Kidney epithelial cell (primary cell): ENCODE measurements at regions not wholly inside any gene's neighbourhood (a gene's known extent, or its start where the extent isn't known, plus 50 kb on each side); places are given as distances from the start of the nearest gene placed in this dataset.

ENCODE experiments used
- DNase-seq: peaks from one replicate; pipeline ENCODE4 v3.0.0-alpha.2; 2010; ENCODE audit warnings: low read depth
- H3K27me3 ChIP-seq: 2 replicates; pipeline ENCODE4 v1.6.0; 2011; ENCODE audit warnings: low read length; ENCODE audit not compliant: control insufficient read depth, insufficient read depth
- H3K36me3 ChIP-seq: 2 replicates; pipeline ENCODE4 v1.5.1; 2011; ENCODE audit warnings: low read length; ENCODE audit not compliant: control insufficient read depth, insufficient read depth
- H3K4me3 ChIP-seq: 2 replicates; pipeline ENCODE4 v1.5.1; 2011; ENCODE audit warnings: low read depth, mild to moderate bottlenecking, control low read depth, low read length
- TF ChIP-seq, protein P1 (sequence below): IDR thresholded peaks from 2 replicates; pipeline ENCODE4 v1.5.1; 2011; ENCODE audit warnings: mild to moderate bottlenecking, moderate library complexity, low read length, control low read depth, inconsistent platforms; ENCODE audit not compliant: insufficient read depth, poor library complexity, severe bottlenecking

DNA sequence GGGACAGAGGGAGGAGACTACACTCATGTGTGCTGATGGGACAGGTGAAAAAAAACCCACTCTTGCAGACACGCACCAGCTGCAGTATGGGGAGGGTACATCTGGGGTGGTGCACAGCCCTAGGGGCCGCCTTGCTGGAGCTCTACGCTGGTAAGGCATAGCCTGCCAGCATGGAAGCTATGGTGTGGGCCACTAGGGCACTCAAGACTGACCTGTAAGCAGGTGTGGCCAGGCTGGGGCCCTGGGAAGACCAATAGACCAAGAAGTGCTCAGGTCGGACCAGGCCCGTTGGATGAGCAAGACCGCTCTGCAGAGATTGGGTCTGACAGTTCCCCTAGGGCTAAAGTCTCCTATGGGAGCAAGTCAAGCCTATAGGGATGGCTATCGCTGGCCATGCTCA lies 314.8 kb downstream of the FAM47A start:
- TF ChIP-seq, protein P1, sequence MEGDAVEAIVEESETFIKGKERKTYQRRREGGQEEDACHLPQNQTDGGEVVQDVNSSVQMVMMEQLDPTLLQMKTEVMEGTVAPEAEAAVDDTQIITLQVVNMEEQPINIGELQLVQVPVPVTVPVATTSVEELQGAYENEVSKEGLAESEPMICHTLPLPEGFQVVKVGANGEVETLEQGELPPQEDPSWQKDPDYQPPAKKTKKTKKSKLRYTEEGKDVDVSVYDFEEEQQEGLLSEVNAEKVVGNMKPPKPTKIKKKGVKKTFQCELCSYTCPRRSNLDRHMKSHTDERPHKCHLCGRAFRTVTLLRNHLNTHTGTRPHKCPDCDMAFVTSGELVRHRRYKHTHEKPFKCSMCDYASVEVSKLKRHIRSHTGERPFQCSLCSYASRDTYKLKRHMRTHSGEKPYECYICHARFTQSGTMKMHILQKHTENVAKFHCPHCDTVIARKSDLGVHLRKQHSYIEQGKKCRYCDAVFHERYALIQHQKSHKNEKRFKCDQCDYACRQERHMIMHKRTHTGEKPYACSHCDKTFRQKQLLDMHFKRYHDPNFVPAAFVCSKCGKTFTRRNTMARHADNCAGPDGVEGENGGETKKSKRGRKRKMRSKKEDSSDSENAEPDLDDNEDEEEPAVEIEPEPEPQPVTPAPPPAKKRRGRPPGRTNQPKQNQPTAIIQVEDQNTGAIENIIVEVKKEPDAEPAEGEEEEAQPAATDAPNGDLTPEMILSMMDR: no peak
- DNase-seq: no peak
- Histone ChIP-seq H3K4me3 (no peak overlapping the region), H3K36me3 (no peaks in the 10 kb centered on the region), H3K27me3 (no peaks in the 10 kb centered on the region)

DNA sequence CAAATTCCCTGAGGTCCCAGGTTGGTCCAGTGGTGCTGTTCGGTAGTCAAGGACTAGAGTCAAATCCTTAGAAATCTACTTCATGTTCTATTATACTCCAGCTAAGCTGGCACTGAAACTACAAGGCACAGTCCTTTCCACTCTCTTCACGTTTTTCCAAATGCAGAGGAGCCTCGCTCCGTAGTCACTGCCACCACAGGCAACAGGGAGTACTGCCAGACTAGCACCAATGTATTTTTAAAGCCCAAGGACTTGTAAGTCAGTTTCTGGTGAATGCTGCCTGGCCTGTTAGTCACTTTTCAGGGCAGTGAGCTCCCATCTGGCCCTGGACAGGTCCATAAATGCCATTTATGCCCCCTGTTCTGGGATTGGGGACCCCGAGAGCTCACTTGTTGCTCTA lies 323.5 kb downstream of the FAM47A start:
- no peak for DNase-seq
- TF ChIP-seq, protein P1: no peak
- Histone ChIP-seq H3K4me3 (no peak overlapping the region), H3K36me3 (no peaks in the 10 kb centered on the region), H3K27me3 (no peaks in the 10 kb centered on the region)

DNA sequence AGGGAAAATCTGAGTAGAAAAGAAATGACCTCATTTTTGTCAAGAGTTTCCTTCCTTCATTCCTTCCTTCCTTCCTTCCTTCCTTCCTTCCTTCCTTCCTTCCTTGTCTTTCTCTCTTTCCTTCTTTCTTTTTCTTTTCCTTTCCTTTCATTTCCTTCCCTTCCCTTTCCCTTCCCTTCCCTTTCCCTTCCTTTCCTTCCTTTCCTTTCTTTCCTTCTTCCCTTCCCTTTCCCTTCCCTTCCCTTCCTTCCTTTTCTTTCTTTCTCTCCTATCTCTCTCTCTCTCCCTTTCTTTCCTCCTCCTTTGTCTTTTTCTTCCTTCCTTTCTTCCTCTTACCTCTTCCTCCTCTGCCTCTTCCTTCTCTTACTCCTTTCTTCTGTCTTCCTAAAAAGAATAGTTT lies 347.6 kb downstream of the FAM47A start:
- H3K36me3 ChIP-seq: no peaks in the 10 kb centered on the region
- no peak for DNase-seq
- no peak overlapping the region for H3K4me3 ChIP-seq
- H3K27me3 ChIP-seq: no peaks in the 10 kb centered on the region
- TF ChIP-seq, protein P1: no peak

DNA sequence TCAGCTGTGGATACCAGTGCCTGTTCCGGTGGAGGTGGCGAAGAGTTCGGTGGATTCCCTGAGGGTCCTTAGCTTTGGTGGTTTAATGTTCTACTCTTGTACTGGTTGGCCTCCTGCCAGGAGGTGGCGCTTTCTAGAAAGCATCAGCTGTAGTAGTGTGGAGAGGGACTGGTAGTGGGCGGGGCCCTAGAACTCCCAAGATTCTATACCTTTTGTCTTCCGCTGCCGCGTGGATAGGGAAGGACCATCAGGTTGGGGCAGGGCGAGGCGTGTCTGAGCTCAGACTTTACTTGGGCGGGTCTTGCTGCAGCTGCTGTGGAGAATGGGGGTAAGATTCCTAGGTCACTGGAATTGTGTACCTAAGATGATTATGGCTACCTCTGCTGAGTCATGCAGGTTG lies 390.3 kb downstream of the FAM47A start:
- H3K27me3 ChIP-seq: no peaks in the 10 kb centered on the region
- no peak overlapping the region for H3K4me3 ChIP-seq
- no peaks in the 10 kb centered on the region for H3K36me3 ChIP-seq
- TF ChIP-seq, protein P1: no peak
- DNase-seq: no peak

DNA sequence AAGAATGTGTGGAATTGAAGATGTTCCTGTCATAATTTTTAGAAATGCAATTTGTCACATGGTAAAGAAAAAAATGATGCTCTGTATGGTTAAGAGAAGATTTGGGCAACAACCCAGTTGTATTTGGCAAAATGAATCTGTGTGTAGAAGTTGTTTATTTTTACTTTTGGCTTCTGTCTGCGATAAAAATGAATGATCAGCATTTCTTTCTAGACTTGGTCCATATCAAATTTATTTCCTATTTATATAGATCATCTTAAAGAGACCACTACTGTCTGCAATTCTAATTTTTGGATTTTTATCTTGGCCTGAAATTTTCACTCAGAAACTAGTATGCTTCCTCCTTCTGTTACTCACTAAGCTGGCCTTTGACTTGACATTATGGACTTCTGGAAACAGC lies 396.9 kb downstream of the FAM47A start:
- Histone ChIP-seq H3K36me3 (no peaks in the 10 kb centered on the region), H3K27me3 (no peaks in the 10 kb centered on the region), H3K4me3 (no peak overlapping the region)
- DNase-seq: no peak
- TF ChIP-seq, protein P1: no peak

DNA sequence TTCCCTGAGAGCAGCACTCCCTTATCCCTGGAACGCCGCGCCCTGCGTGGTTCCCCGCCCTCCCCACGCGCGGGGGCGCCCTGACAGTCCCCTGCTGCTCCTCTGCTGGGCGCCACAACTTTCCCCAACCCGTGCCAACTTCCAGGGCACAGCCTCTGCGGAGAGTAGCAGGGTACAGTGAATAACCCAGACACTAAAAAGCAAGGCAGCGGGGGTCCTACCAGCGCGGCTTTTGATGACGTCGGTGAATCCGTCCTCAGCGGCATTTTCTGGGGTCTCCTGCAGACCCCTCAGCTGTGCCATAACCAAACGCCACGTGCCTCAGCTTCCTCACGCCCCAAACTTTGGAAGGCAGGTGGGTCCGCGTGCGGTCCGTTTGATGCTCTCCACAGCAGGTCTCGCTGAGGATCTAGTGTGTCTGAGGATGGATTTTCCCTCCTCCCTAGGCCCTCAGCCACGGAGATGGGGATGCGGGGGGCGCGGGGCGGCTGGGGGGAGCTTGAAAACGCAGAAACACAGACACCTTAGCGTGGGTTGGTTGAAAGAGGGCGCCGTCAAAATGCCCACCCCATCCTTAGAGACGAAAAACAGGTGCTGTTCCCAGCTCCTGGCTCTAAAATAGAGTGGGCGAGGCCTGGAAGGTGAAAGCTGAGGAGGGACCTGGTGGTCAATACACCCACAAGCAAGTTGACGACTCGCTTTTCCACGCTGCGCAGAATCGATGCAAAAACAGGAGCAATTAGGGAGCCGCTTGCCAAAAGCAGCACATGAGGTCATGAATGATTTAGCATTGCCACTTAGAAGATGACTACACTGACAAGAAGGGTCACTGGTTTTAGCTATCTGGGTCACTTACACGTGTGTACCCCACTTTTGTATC lies 405.6 kb downstream of the FAM47A start:
- no peak for DNase-seq
- peak overlapping the region; percentile 42 for H3K4me3 ChIP-seq
- TF ChIP-seq, protein P1: no peak

More for the DNA sequence above, 405.6 kb downstream of the FAM47A start:
- no peaks in the 10 kb centered on the region for H3K36me3 ChIP-seq
- peaks cover 2% of the 10 kb centered on the region for H3K27me3 ChIP-seq
